PC-3 (cell line): ENCODE measurements at regions not wholly inside any gene's neighbourhood (a gene's known extent, or its start where the extent isn't known, plus 50 kb on each side); places are given as distances from the start of the nearest gene placed in this dataset.

ENCODE experiments used
- EZH2 ChIP-seq: fragments of 300-600 bp; sonication (generic); IDR thresholded peaks from one replicate; pipeline ENCODE4 v1.6.1; 2017; ENCODE audit warnings: antibody characterized with exemption, mild to moderate bottlenecking, low read length; ENCODE audit not compliant: unreplicated experiment
- EZH2phosphoT487 ChIP-seq: fragments of 300-600 bp; sonication (generic); IDR thresholded peaks from 2 replicates; pipeline ENCODE4 v1.6.1; 2018; ENCODE audit warnings: mild to moderate bottlenecking, antibody characterized with exemption, low read length, borderline replicate concordance
- TF ChIP-seq, protein P1 (sequence below): fragments of 300-600 bp; sonication (generic); conservative IDR thresholded peaks from 2 replicates; pipeline ENCODE4 v1.5.1; 2017; ENCODE audit warnings: antibody characterized with exemption, low read depth, mild to moderate bottlenecking, low read length

DNA sequence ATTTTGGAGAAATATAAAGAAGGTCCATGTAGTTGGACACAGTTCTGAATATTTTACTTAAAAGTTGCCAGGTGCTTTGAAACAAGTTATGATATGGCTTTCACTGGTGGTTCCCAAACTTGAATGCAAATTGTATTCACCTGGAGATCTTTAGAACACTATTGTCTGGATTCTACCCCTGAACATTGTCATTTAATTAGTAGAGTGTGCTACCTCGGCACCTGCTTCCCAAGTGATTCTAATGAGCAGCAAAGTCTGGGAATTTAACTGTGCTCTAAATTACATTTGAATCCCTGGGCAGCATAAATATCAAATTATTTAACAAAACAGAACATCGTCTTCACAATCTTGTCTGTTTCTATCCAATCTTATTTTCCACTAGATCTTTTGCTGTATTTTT is 2483.3 kb downstream of the PCDH9 start:
- TF ChIP-seq, protein P1, sequence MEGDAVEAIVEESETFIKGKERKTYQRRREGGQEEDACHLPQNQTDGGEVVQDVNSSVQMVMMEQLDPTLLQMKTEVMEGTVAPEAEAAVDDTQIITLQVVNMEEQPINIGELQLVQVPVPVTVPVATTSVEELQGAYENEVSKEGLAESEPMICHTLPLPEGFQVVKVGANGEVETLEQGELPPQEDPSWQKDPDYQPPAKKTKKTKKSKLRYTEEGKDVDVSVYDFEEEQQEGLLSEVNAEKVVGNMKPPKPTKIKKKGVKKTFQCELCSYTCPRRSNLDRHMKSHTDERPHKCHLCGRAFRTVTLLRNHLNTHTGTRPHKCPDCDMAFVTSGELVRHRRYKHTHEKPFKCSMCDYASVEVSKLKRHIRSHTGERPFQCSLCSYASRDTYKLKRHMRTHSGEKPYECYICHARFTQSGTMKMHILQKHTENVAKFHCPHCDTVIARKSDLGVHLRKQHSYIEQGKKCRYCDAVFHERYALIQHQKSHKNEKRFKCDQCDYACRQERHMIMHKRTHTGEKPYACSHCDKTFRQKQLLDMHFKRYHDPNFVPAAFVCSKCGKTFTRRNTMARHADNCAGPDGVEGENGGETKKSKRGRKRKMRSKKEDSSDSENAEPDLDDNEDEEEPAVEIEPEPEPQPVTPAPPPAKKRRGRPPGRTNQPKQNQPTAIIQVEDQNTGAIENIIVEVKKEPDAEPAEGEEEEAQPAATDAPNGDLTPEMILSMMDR, result no peak
- no peak for TF ChIP-seq EZH2
- TF ChIP-seq EZH2phosphoT487, result no peak
